ENCODE measurements at regions not wholly inside any gene's neighbourhood (a gene's known extent, or its start where the extent isn't known, plus 50 kb on each side); places are given as distances from the start of the nearest gene placed in this dataset.

- TF ChIP-seq CTCF (IDR thresholded peaks at IDR 0.05) = no peak
- TF ChIP-seq POLR2A (IDR thresholded peaks at IDR 0.05) = no peak
- TF ChIP-seq POLR2AphosphoS5 (IDR thresholded peaks at IDR 0.05) = no peak
Measured at GRCh38 chr3:148265841-148266240, 431.9 kb upstream of the AGTR1 start.
